HCT116 (cell line): ENCODE measurements at regions not wholly inside any gene's neighbourhood (a gene's known extent, or its start where the extent isn't known, plus 50 kb on each side); places are given as distances from the start of the nearest gene placed in this dataset.

Source experiments
- ATAC-seq: fragments of 200-7000 bp; cut with Tn5 transposase; 2 replicates; pipeline ENCODE4 v1.9.1; 2020; ENCODE audit warnings: mild to moderate bottlenecking, moderate library complexity
- BruUV-seq: library from RNA; stranded (reverse); fragments of 400-500 nt; replicated peaks from 2 replicates; lab custom pipeline; 2021; lab: Mats Ljungman, UMichigan
- CTCF ChIA-PET: fragments of 300-600 bp; sonication (Branson Sonifier 250); formaldehyde crosslinking; loops from one replicate; lab custom pipeline; 2021; ENCODE audit warnings: antibody characterized with exemption; lab: Charles Lee
- POLR2A ChIA-PET: fragments of 300-600, 350-600 bp; sonication (Branson Sonifier 250); formaldehyde crosslinking; loops from one replicate; lab custom pipeline; 2021; ENCODE audit warnings: antibody characterized with exemption; lab: Charles Lee
- RAD21 ChIA-PET, 2 experiments: fragments of 300-600 bp; sonication (Branson Sonifier 250); formaldehyde crosslinking; loops; one replicate each; lab custom pipeline; 2023; ENCODE audit warnings: low total read pairs in 2 of 2; ENCODE audit not compliant: uncharacterized antibody in 2 of 2, unreplicated experiment in 2 of 2, low non-redundant PET in 1 of 2; lab: Charles Lee
- DNase-seq: peaks from one replicate; pipeline ENCODE4 v3.0.0-alpha.2; 2010; ENCODE audit warnings: low read depth, low spot score
- H2AFZ ChIP-seq: fragments of 200-600 bp; shearing (Covaris generic), sonication (generic); 2 replicates; pipeline ENCODE4 v1.6.1; 2017; ENCODE audit warnings: low read depth, mixed run types, mixed read lengths, antibody characterized with exemption, low read length; ENCODE audit not compliant: poor library complexity, severe bottlenecking
- H3K27ac ChIP-seq: 2 replicates; pipeline ENCODE4 v1.5.1; 2012; ENCODE audit warnings: low read depth, low read length
- H3K27me3 ChIP-seq: fragments of 200-600 bp; sonication (generic); 2 replicates; pipeline ENCODE4 v1.6.1; 2016; ENCODE audit warnings: mixed run types, low read length, mixed read lengths; ENCODE audit not compliant: insufficient read depth
- H3K36me3 ChIP-seq, 2 experiments: fragments of 200-500 bp in 1 of 2; fragments of 200-600 bp in 1 of 2; sonication (Bioruptor generic) in 1 of 2; sonication (generic) in 1 of 2; 2 replicates each; pipeline versions ENCODE4 v1.5.1 to v1.6.1; 2014 to 2016; ENCODE audit warnings: low read length in 2 of 2, inconsistent platforms in 1 of 2, mixed read lengths in 1 of 2, mixed run types in 1 of 2; ENCODE audit not compliant: insufficient read depth in 2 of 2, control insufficient read depth in 1 of 2
- H3K4me1 ChIP-seq, 2 experiments: fragments of 200-600 bp in 1 of 2; sonication (generic) in 1 of 2; 2 replicates each; pipeline versions ENCODE4 v1.5.1 to v1.6.1; 2012 to 2017; ENCODE audit warnings: low read length in 2 of 2, inconsistent platforms in 1 of 2, mild to moderate bottlenecking in 1 of 2, mixed read lengths in 1 of 2, mixed run types in 1 of 2, moderate library complexity in 1 of 2; ENCODE audit not compliant: insufficient read depth in 2 of 2, control insufficient read depth in 1 of 2
- H3K4me2 ChIP-seq: fragments of 200-600 bp; sonication (generic); 2 replicates; pipeline ENCODE4 v1.6.1; 2017; ENCODE audit warnings: mixed run types, low read length, mixed read lengths
- H3K4me3 ChIP-seq, 2 experiments: fragments of 200-600 bp in 1 of 2; sonication (generic) in 1 of 2; replicated peaks in 1 of 2; 2 replicates each; pipeline ENCODE4 v1.5.1; 2011 to 2016; ENCODE audit warnings: low read length in 2 of 2, control low read depth in 1 of 2, low read depth in 1 of 2, mild to moderate bottlenecking in 1 of 2, mixed read lengths in 1 of 2, mixed run types in 1 of 2
- H3K79me2 ChIP-seq: fragments of 200-600 bp; sonication (generic); 2 replicates; pipeline ENCODE4 v1.6.1; 2017; ENCODE audit warnings: mild to moderate bottlenecking, mixed run types, low read length, moderate library complexity, mixed read lengths; ENCODE audit not compliant: insufficient read depth
- H3K9ac ChIP-seq: fragments of 200-600 bp; sonication (generic); 2 replicates; pipeline ENCODE4 v1.6.1; 2016; ENCODE audit warnings: low read length, mixed read lengths
- H3K9me2 ChIP-seq: fragments of 200-600 bp; sonication (generic), shearing (Covaris generic); 2 replicates; pipeline ENCODE4 v1.6.1; 2017; ENCODE audit warnings: mixed run types, mild to moderate bottlenecking, moderate library complexity; ENCODE audit not compliant: insufficient read depth
- H3K9me3 ChIP-seq, 2 experiments: fragments of 200-500 bp in 1 of 2; fragments of 200-600 bp in 1 of 2; sonication (Bioruptor generic) in 1 of 2; sonication (generic) in 1 of 2; 2 replicates each; pipeline ENCODE4 v1.6.1; 2014 to 2017; ENCODE audit warnings: low read length in 2 of 2, mixed read lengths in 2 of 2, inconsistent platforms in 1 of 2, low read depth in 1 of 2, mild to moderate bottlenecking in 1 of 2, mixed run types in 1 of 2, moderate library complexity in 1 of 2; ENCODE audit not compliant: control insufficient read depth in 1 of 2, insufficient read depth in 1 of 2
- H4K20me1 ChIP-seq: fragments of 200-600 bp; sonication (generic), shearing (Covaris generic); 2 replicates; pipeline ENCODE4 v1.6.1; 2017; ENCODE audit warnings: mixed run types, mild to moderate bottlenecking, moderate library complexity; ENCODE audit not compliant: insufficient read depth
- ATF3 ChIP-seq: IDR thresholded peaks from 2 replicates; pipeline ENCODE4 v1.6.1; 2012
- CEBPB ChIP-seq: IDR thresholded peaks from 2 replicates; pipeline ENCODE4 v1.6.1; 2012; ENCODE audit warnings: low read depth
- EGR1 ChIP-seq: IDR thresholded peaks from 2 replicates; pipeline ENCODE4 v1.6.1; 2012; ENCODE audit warnings: low read depth
- ELF1 ChIP-seq: IDR thresholded peaks from 2 replicates; pipeline ENCODE4 v1.6.1; 2012; ENCODE audit warnings: low read depth, borderline replicate concordance
- EZH2phosphoT487 ChIP-seq: fragments of 200-600 bp; IDR thresholded peaks from 2 replicates; pipeline ENCODE4 v1.6.1; 2018; ENCODE audit warnings: antibody characterized with exemption, borderline replicate concordance
- JUND ChIP-seq: IDR thresholded peaks from 2 replicates; pipeline ENCODE4 v1.6.1; 2012
- POLR2A ChIP-seq: IDR thresholded peaks from 2 replicates; pipeline ENCODE4 v1.7.0; 2011; ENCODE audit warnings: borderline replicate concordance; ENCODE audit not compliant: insufficient read depth, insufficient read length; ENCODE audit errors: extremely low read depth
- RAD21 ChIP-seq: IDR thresholded peaks from 2 replicates; pipeline ENCODE4 v1.6.1; 2012; ENCODE audit warnings: low read depth, mild to moderate bottlenecking
- REST ChIP-seq: IDR thresholded peaks from 2 replicates; pipeline ENCODE4 v1.6.1; 2012; ENCODE audit warnings: low read depth
- SIN3A ChIP-seq: IDR thresholded peaks from 2 replicates; pipeline ENCODE4 v1.6.1; 2012; ENCODE audit warnings: low read depth
- SRF ChIP-seq: IDR thresholded peaks from 2 replicates; pipeline ENCODE4 v1.6.1; 2012; ENCODE audit warnings: low read depth
- YY1 ChIP-seq: IDR thresholded peaks from 2 replicates; pipeline ENCODE4 v1.6.1; 2011; ENCODE audit warnings: low read length, low read depth, moderate library complexity, mild to moderate bottlenecking; ENCODE audit not compliant: insufficient replicate concordance; ENCODE audit errors: extremely low read depth
- ZBTB33 ChIP-seq: IDR thresholded peaks from 2 replicates; pipeline ENCODE4 v1.6.1; 2011; ENCODE audit warnings: mild to moderate bottlenecking, low read length, moderate library complexity; ENCODE audit not compliant: insufficient replicate concordance; ENCODE audit errors: extremely low read depth
- ZNF274 ChIP-seq: fragments of 200-500 bp; sonication (Bioruptor generic); IDR thresholded peaks from 2 replicates; pipeline ENCODE4 v1.6.1; 2014; ENCODE audit warnings: mild to moderate bottlenecking, low read depth, low read length, inconsistent platforms
- intact Hi-C: fragments of 100-400 bp; cut with micrococcal nuclease; formaldehyde crosslinking; loops from 2 replicates; pipeline ENCODE4 v1.10.0; 2022

- no peak for ATAC-seq
- no peaks in the 10 kb centered on the region for H3K79me2 ChIP-seq
- H3K9ac ChIP-seq: no peak overlapping the region
- POLR2A ChIA-PET: no interaction called here
- no peaks in the 10 kb centered on the region for H3K27me3 ChIP-seq
- H3K36me3 ChIP-seq: no peaks in the 10 kb centered on the region
- intact Hi-C loops: no loop called here
- H3K9me3 ChIP-seq: peaks cover 7% of the 10 kb centered on the region in 2 experiments; a peak in 2 of 4 replicates
- TF ChIP-seq SIN3A (no peak), ZBTB33 (no peak), ELF1 (no peak), SRF (no peak), JUND (no peak), POLR2A (no peak), CEBPB (no peak), EGR1 (no peak), ZNF274 (no peak), EZH2phosphoT487 (no peak), YY1 (no peak), ATF3 (no peak), RAD21 (no peak), REST (no peak)
- no peak overlapping the region for H3K27ac ChIP-seq
- RAD21 ChIA-PET: no interaction called here
- no peaks in the 10 kb centered on the region for H4K20me1 ChIP-seq
- H3K4me1 ChIP-seq: no peaks in the 10 kb centered on the region
- no peak overlapping the region for H3K4me2 ChIP-seq
- CTCF ChIA-PET: no interaction called here
- DNase-seq: no peak
- no peak overlapping the region for H3K4me3 ChIP-seq
- H2AFZ ChIP-seq: no peak overlapping the region
- BruUV-seq: no TSS peak
- H3K9me2 ChIP-seq: no peaks in the 10 kb centered on the region
These were observed 804.4 kb upstream of the CELF4 start for GRCh38 chr18:38369772-38370690.
